ENCODE measurements at regions not wholly inside any gene's neighbourhood (a gene's known extent, or its start where the extent isn't known, plus 50 kb on each side); places are given as distances from the start of the nearest gene placed in this dataset.

- H3K36me3 ChIP-seq: peaks cover 0 to 4% (median 0%) of the 10 kb centered on the region in 11 experiments; a peak in 1 of 22 replicates
- H3K9ac ChIP-seq: no peak overlapping the region
- no peak overlapping the region for H3K4me3 ChIP-seq
- no peaks in the 10 kb centered on the region for H3K27me3 ChIP-seq
- H3K4me1 ChIP-seq: peaks cover 0 to 37% (median 3%) of the 10 kb centered on the region in 10 experiments; a peak in 5 of 20 replicates
- H3K9me3 ChIP-seq (replicated peaks in 1 of 11): peaks cover 0 to 33% (median 18%) of the 10 kb centered on the region in 11 experiments; a peak in 13 of 22 replicates
- TF ChIP-seq Cebpa-rat (IDR thresholded peaks at IDR 0.05): no peak
- H3K27ac ChIP-seq: no peak overlapping the region
- H4K20me1 ChIP-seq: no peaks in the 10 kb centered on the region
- H3K4me2 ChIP-seq: peak overlapping the region in 2 of 11 experiments; percentile 34 to 56; a peak in 2 of 22 replicates
Observed at GRCh38 chr5:56722317-56722716, 93.0 kb upstream of the MAP3K1 start.

- Histone ChIP-seq H3K9ac (no peak overlapping the region), H4K20me1 (no peaks in the 10 kb centered on the region), H3K27me3 (no peaks in the 10 kb centered on the region), H3K4me3 (no peak overlapping the region), H3K27ac (no peak overlapping the region), H3K4me1 (peaks cover 0 to 18% (median 3%) of the 10 kb centered on the region in 10 experiments; a peak in 4 of 20 replicates), H3K36me3 (no peaks in the 10 kb centered on the region), H3K4me2 (peak overlapping the region in 1 of 11 experiments; percentile 21; a peak in 1 of 22 replicates), H3K9me3 (replicated peaks in 1 of 11) (peaks cover 0 to 22% (median 14%) of the 10 kb centered on the region in 11 experiments; a peak in 16 of 22 replicates)
- no peak for TF ChIP-seq Cebpa-rat (IDR thresholded peaks at IDR 0.05)
Observed at GRCh38 chr5:56717253-56717987, 97.9 kb upstream of the MAP3K1 start.

- Histone ChIP-seq H4K20me1 (no peaks in the 10 kb centered on the region), H3K4me2 (no peak overlapping the region), H3K27me3 (no peaks in the 10 kb centered on the region), H3K4me3 (no peak overlapping the region), H3K27ac (no peak overlapping the region), H3K9me3 (replicated peaks in 1 of 11) (peaks cover 0 to 37% (median 20%) of the 10 kb centered on the region in 11 experiments; a peak in 17 of 22 replicates), H3K4me1 (peaks cover 0 to 21% (median 0%) of the 10 kb centered on the region in 10 experiments; a peak in 4 of 20 replicates), H3K9ac (no peak overlapping the region), H3K36me3 (no peaks in the 10 kb centered on the region)
- no peak for TF ChIP-seq Cebpa-rat (IDR thresholded peaks at IDR 0.05)
Observed at GRCh38 chr5:56715986-56716385, 99.4 kb upstream of the MAP3K1 start.

- Histone ChIP-seq H3K27me3 (no peaks in the 10 kb centered on the region), H3K4me3 (no peak overlapping the region), H4K20me1 (no peaks in the 10 kb centered on the region), H3K9me3 (replicated peaks in 1 of 11) (peaks cover 12 to 63% (median 38%) of the 10 kb centered on the region in 11 experiments), H3K9ac (no peak overlapping the region), H3K27ac (no peak overlapping the region), H3K4me2 (no peak overlapping the region), H3K4me1 (peaks cover 0 to 25% (median 0%) of the 10 kb centered on the region in 10 experiments; a peak in 4 of 20 replicates), H3K36me3 (no peaks in the 10 kb centered on the region)
- TF ChIP-seq Cebpa-rat (IDR thresholded peaks at IDR 0.05): no peak
Observed at GRCh38 chr5:56712895-56713591, 102.3 kb upstream of the MAP3K1 start.

- TF ChIP-seq Cebpa-rat (IDR thresholded peaks at IDR 0.05): no peak
- no peak overlapping the region for H3K4me3 ChIP-seq
Observed at GRCh38 chr5:56710826-56711590, 104.3 kb upstream of the MAP3K1 start.

GRCh38 chr5:56706504-56706903 lies 108.8 kb upstream of the MAP3K1 start:
- H4K20me1 ChIP-seq: no peaks in the 10 kb centered on the region
- no peak overlapping the region for H3K27ac ChIP-seq
- H3K4me2 ChIP-seq: no peak overlapping the region
- no peak overlapping the region for H3K9ac ChIP-seq
- H3K36me3 ChIP-seq: no peaks in the 10 kb centered on the region
- no peak overlapping the region for H3K4me3 ChIP-seq
- H3K27me3 ChIP-seq: no peaks in the 10 kb centered on the region
- TF ChIP-seq Cebpa-rat (IDR thresholded peaks at IDR 0.05): no peak
- H3K9me3 ChIP-seq (replicated peaks in 1 of 11): peaks cover 12 to 67% (median 42%) of the 10 kb centered on the region in 11 experiments
- peaks cover 0 to 31% (median 12%) of the 10 kb centered on the region in 10 experiments; a peak in 15 of 20 replicates for H3K4me1 ChIP-seq

More at GRCh38 chr5:56710826-56711590, 104.3 kb upstream of the MAP3K1 start:
- Histone ChIP-seq H4K20me1 (no peaks in the 10 kb centered on the region), H3K9ac (no peak overlapping the region), H3K4me1 (peaks cover 0 to 15% (median 0%) of the 10 kb centered on the region in 10 experiments; a peak in 4 of 20 replicates), H3K36me3 (no peaks in the 10 kb centered on the region), H3K27ac (peak overlapping the region in 2 of 11 experiments; percentile 5 to 14; a peak in 1 of 22 replicates), H3K4me2 (peak overlapping the region in 3 of 11 experiments; percentile 8 to 36 (median 19); a peak in 4 of 22 replicates), H3K9me3 (replicated peaks in 1 of 11) (peaks cover 12 to 77% (median 50%) of the 10 kb centered on the region in 11 experiments), H3K27me3 (no peaks in the 10 kb centered on the region)

- Histone ChIP-seq H3K27me3 (no peaks in the 10 kb centered on the region), H3K4me1 (peaks cover 12 to 44% (median 21%) of the 10 kb centered on the region in 10 experiments)
- TF ChIP-seq Cebpa-rat (IDR thresholded peaks at IDR 0.05): no peak
Observed at GRCh38 chr5:56705217-56705616, 110.1 kb upstream of the MAP3K1 start.

GRCh38 chr5:56703952-56704351 lies 111.4 kb upstream of the MAP3K1 start:
- H3K9ac ChIP-seq: no peak overlapping the region
- peaks cover 25 to 57% (median 34%) of the 10 kb centered on the region in 10 experiments for H3K4me1 ChIP-seq
- peak overlapping the region in 4 of 11 experiments; percentile 9 to 39 (median 33); a peak in 3 of 22 replicates for H3K4me2 ChIP-seq
- H4K20me1 ChIP-seq: no peaks in the 10 kb centered on the region
- H3K4me3 ChIP-seq: no peak overlapping the region
- no peaks in the 10 kb centered on the region for H3K27me3 ChIP-seq
- H3K27ac ChIP-seq: no peak overlapping the region
- peaks cover 0 to 41% (median 22%) of the 10 kb centered on the region in 11 experiments; a peak in 17 of 22 replicates for H3K9me3 ChIP-seq (replicated peaks in 1 of 11)
- TF ChIP-seq Cebpa-rat (IDR thresholded peaks at IDR 0.05): no peak
- H3K36me3 ChIP-seq: no peaks in the 10 kb centered on the region

More at GRCh38 chr5:56705217-56705616, 110.1 kb upstream of the MAP3K1 start:
- Histone ChIP-seq H3K27ac (no peak overlapping the region), H3K9ac (no peak overlapping the region), H3K4me2 (peak overlapping the region in 4 of 11 experiments; percentile 9 to 39 (median 33); a peak in 6 of 22 replicates), H3K4me3 (no peak overlapping the region), H4K20me1 (no peaks in the 10 kb centered on the region), H3K9me3 (replicated peaks in 1 of 11) (peaks cover 5 to 54% (median 33%) of the 10 kb centered on the region in 11 experiments; a peak in 21 of 22 replicates), H3K36me3 (no peaks in the 10 kb centered on the region)
